ENCODE measurements at regions not wholly inside any gene's neighbourhood (a gene's known extent, or its start where the extent isn't known, plus 50 kb on each side); places are given as distances from the start of the nearest gene placed in this dataset.

- CTCF ChIA-PET (ENCODE audit: low intra/inter-chr PET ratio, low total read pairs): interaction anchor here (0.6 to 3.3 kb wide), 2 partner anchors 317 to 444 kb away, joined by 3 to 70 read pairs; no protein-coding TSS in a partner anchor
- in situ Hi-C loops (cut with HindIII; ENCODE audit: extremely low pct_ligation_motif_present, low pct_unique_long_range_greater_than_20kb) (loop anchor here (5.0 kb wide), 1 partner anchor 315 kb away; no protein-coding TSS in a partner anchor), intact Hi-C loops (cut with micrococcal nuclease; ENCODE audit: unreplicated experiment) (loop anchor here (1.0 to 5.0 kb wide), 5 partner anchors 62 to 317 kb away; partner anchors contain the start of gene DAAM1)
- no peak overlapping the region for H2AFZ ChIP-seq (ENCODE audit: low read length)
- DNase-seq (ENCODE audit: low spot score) (peak; percentile 61), ATAC-seq (peak; percentile 91), FAIRE-seq (peak; percentile 89)
- 21% methylated on average over 4 of the region's 4 CpGs for WGBS (ENCODE audit: low lambda C conversion rate)
- H3K36me3 ChIP-seq (replicated peaks in 1 of 2; ENCODE audit: control insufficient read depth in 1 of 2, insufficient read depth in 2 of 2, low read length in 2 of 2): no peaks in the 10 kb centered on the region
- H4K20me1 ChIP-seq (ENCODE audit: insufficient read depth, low read length): no peaks in the 10 kb centered on the region
- POLR2A ChIA-PET: no interaction called here
- H3K4me1 ChIP-seq (ENCODE audit: insufficient read depth, low read length): no peaks in the 10 kb centered on the region
- no peak overlapping the region for H3K27ac ChIP-seq (ENCODE audit: extremely low read length, insufficient read depth, low read length)
- H3K4me2 ChIP-seq (ENCODE audit: low read depth, low read length): no peak overlapping the region
- H3K4me3 ChIP-seq (replicated peaks in 1 of 3; ENCODE audit: insufficient read depth in 1 of 3, low read depth in 2 of 3, low read length in 3 of 3): no peak overlapping the region
- no peaks in the 10 kb centered on the region for H3K79me2 ChIP-seq (ENCODE audit: insufficient read depth, low read length)
- no peaks in the 10 kb centered on the region for H3K27me3 ChIP-seq (ENCODE audit: control insufficient read depth in 1 of 2, insufficient read depth in 2 of 2, low read length in 2 of 2)
- H3K9me3 ChIP-seq (ENCODE audit: low read length): no peaks in the 10 kb centered on the region
- H3K9ac ChIP-seq (ENCODE audit: insufficient read depth, low read depth, low read length): no peak overlapping the region
- TF ChIP-seq STAG1 (CRISPR knock-in tag; IDR thresholded peaks at IDR 0.05) (peak; percentile 95), CTCF (CRISPR knock-in tag; IDR thresholded peaks at IDR 0.05) (peak; percentile 83), RAD21 (CRISPR knock-in tag; IDR thresholded peaks at IDR 0.05) (peak; percentile 68), ARID3A (IDR thresholded peaks at IDR 0.05; ENCODE audit: low read depth, low read length) (0 out of 2 replicates have a peak, but pooled peaks have one; percentile 26), SMC3 (IDR thresholded peaks at IDR 0.05; ENCODE audit: low read length) (peak; percentile 95), ZNF24 (IDR thresholded peaks at IDR 0.05) (no peak), SRSF1 (optimal IDR thresholded peaks at IDR 0.05; ENCODE audit: low read depth, low read length) (no peak)
- BruUV-seq (replicated peaks): no TSS peak
These were observed 61.6 kb upstream of the DAAM1 start for GRCh38 chr14:59126714-59127436.

Measured in HepG2 (cell line).